Peyer's patch (tissue), 4 donors: ENCODE measurements at regions not wholly inside any gene's neighbourhood (a gene's known extent, or its start where the extent isn't known, plus 50 kb on each side); places are given as distances from the start of the nearest gene placed in this dataset.

ENCODE experiments used
- DNase-seq, 3 donors: peaks; one replicate each; pipeline ENCODE4 v3.0.0-alpha.2; 2017 to 2019
- H3K27ac ChIP-seq, 4 donors: fragments of 200-600 bp; sonication (generic); one replicate each; pipeline ENCODE4 v1.5.1; 2016 to 2019
- H3K27me3 ChIP-seq, 2 donors: fragments of 200-600 bp; sonication (generic); one replicate each; pipeline ENCODE4 v1.5.1; 2019
- H3K36me3 ChIP-seq, 3 donors: fragments of 200-600 bp; sonication (generic); one replicate each; pipeline ENCODE4 v1.5.1; 2016 to 2019
- H3K4me1 ChIP-seq, 4 donors: fragments of 200-600 bp; sonication (generic); one replicate each; pipeline ENCODE4 v1.5.1; 2016 to 2019
- H3K4me3 ChIP-seq, 4 donors: fragments of 200-600 bp; sonication (generic); 1 replicate in 3 of 4; 2 replicates in 1 of 4; pipeline ENCODE4 v1.5.1; 2016 to 2019; ENCODE audit warnings: mild to moderate bottlenecking in 1 of 4
- H3K9me3 ChIP-seq, 4 donors: fragments of 200-600 bp; sonication (generic); one replicate each; pipeline ENCODE4 v1.5.1; 2016 to 2019; ENCODE audit warnings: mild to moderate bottlenecking in 1 of 4
- CTCF ChIP-seq, 6 experiments: fragments of 450-650 bp in 4 of 6; fragments of 200-600 bp in 2 of 6; sonication (generic) in 1 of 6; IDR thresholded peaks; one replicate each; pipeline ENCODE4 v1.5.1; 2017 to 2019; ENCODE audit warnings: antibody characterized with exemption in 6 of 6, mild to moderate bottlenecking in 3 of 6, moderate library complexity in 1 of 6
- POLR2A ChIP-seq, 2 donors: fragments of 450-650 bp; IDR thresholded peaks; one replicate each; pipeline ENCODE4 v1.5.1; 2017; ENCODE audit warnings: antibody characterized with exemption in 2 of 2, mild to moderate bottlenecking in 2 of 2, moderate library complexity in 2 of 2

- DNase-seq: no peak
- Histone ChIP-seq H3K4me3 (no peak overlapping the region), H3K9me3 (no peaks in the 10 kb centered on the region), H3K36me3 (no peaks in the 10 kb centered on the region), H3K27ac (no peak overlapping the region), H3K4me1 (no peaks in the 10 kb centered on the region), H3K27me3 (no peaks in the 10 kb centered on the region)
- TF ChIP-seq POLR2A (IDR thresholded peaks at IDR 0.05): no peak
- TF ChIP-seq CTCF (IDR thresholded peaks at IDR 0.05): no peak
These were observed 226.1 kb downstream of the DSEL start for GRCh38 chr18:67290421-67290820.

GRCh38 chr18:67285583-67285982, 230.9 kb downstream of the DSEL start:
- H3K27me3 ChIP-seq: no peaks in the 10 kb centered on the region
- H3K4me3 ChIP-seq: no peak overlapping the region
- no peak overlapping the region for H3K27ac ChIP-seq
- TF ChIP-seq POLR2A (IDR thresholded peaks at IDR 0.05): no peak
- no peak for TF ChIP-seq CTCF (IDR thresholded peaks at IDR 0.05)
- no peaks in the 10 kb centered on the region for H3K36me3 ChIP-seq
- H3K9me3 ChIP-seq: no peaks in the 10 kb centered on the region
- DNase-seq: no peak
- H3K4me1 ChIP-seq: no peaks in the 10 kb centered on the region

GRCh38 chr18:67282796-67283195, 233.7 kb downstream of the DSEL start:
- no peak overlapping the region for H3K27ac ChIP-seq
- H3K4me1 ChIP-seq: no peaks in the 10 kb centered on the region
- no peaks in the 10 kb centered on the region for H3K36me3 ChIP-seq
- no peaks in the 10 kb centered on the region for H3K9me3 ChIP-seq
- no peak for TF ChIP-seq POLR2A (IDR thresholded peaks at IDR 0.05)
- no peak for TF ChIP-seq CTCF (IDR thresholded peaks at IDR 0.05)
- H3K27me3 ChIP-seq: no peaks in the 10 kb centered on the region
- no peak overlapping the region for H3K4me3 ChIP-seq
- DNase-seq: no peak

GRCh38 chr18:67281746-67282145, 234.8 kb downstream of the DSEL start:
- no peaks in the 10 kb centered on the region for H3K27me3 ChIP-seq
- TF ChIP-seq CTCF (IDR thresholded peaks at IDR 0.05): no peak
- no peak for TF ChIP-seq POLR2A (IDR thresholded peaks at IDR 0.05)
- no peak overlapping the region for H3K4me3 ChIP-seq
- H3K9me3 ChIP-seq: no peaks in the 10 kb centered on the region
- no peak for DNase-seq
- H3K4me1 ChIP-seq: no peaks in the 10 kb centered on the region
- H3K27ac ChIP-seq: no peak overlapping the region
- no peaks in the 10 kb centered on the region for H3K36me3 ChIP-seq

GRCh38 chr18:67280486-67281242, 235.9 kb downstream of the DSEL start:
- no peak overlapping the region for H3K4me3 ChIP-seq
- no peaks in the 10 kb centered on the region for H3K9me3 ChIP-seq
- H3K27me3 ChIP-seq: no peaks in the 10 kb centered on the region
- DNase-seq: no peak
- no peaks in the 10 kb centered on the region for H3K36me3 ChIP-seq
- TF ChIP-seq CTCF (IDR thresholded peaks at IDR 0.05) (no peak), POLR2A (IDR thresholded peaks at IDR 0.05) (no peak)
- no peak overlapping the region for H3K27ac ChIP-seq
- H3K4me1 ChIP-seq: no peaks in the 10 kb centered on the region

- no peak for DNase-seq
- no peaks in the 10 kb centered on the region for H3K9me3 ChIP-seq
- no peaks in the 10 kb centered on the region for H3K4me1 ChIP-seq
- no peak overlapping the region for H3K4me3 ChIP-seq
- H3K27me3 ChIP-seq: no peaks in the 10 kb centered on the region
- H3K36me3 ChIP-seq: no peaks in the 10 kb centered on the region
- TF ChIP-seq POLR2A (IDR thresholded peaks at IDR 0.05) (no peak), CTCF (IDR thresholded peaks at IDR 0.05) (no peak)
- no peak overlapping the region for H3K27ac ChIP-seq
These were observed 236.5 kb downstream of the DSEL start for GRCh38 chr18:67279988-67280387.
